Cardiac septum (tissue), 1 donor: ENCODE measurements at regions not wholly inside any gene's neighbourhood (a gene's known extent, or its start where the extent isn't known, plus 50 kb on each side); places are given as distances from the start of the nearest gene placed in this dataset.
"Not testable (repeated sequence)": the region's sequence is repeated elsewhere in the genome, so short reads cannot be mapped to it uniquely, and the experiment has no call there.

Experiments used
- DNase-seq: peaks from one replicate; pipeline ENCODE4 v3.0.0-alpha.2; 2020; ENCODE audit warnings: low spot score
- intact Hi-C: fragments of 100-400 bp; cut with DNase I; formaldehyde crosslinking; loops from one replicate; pipeline ENCODE4 v1.14.0; 2022
- donor health status: DM: no; HTN: no; CAD: no.

DNA sequence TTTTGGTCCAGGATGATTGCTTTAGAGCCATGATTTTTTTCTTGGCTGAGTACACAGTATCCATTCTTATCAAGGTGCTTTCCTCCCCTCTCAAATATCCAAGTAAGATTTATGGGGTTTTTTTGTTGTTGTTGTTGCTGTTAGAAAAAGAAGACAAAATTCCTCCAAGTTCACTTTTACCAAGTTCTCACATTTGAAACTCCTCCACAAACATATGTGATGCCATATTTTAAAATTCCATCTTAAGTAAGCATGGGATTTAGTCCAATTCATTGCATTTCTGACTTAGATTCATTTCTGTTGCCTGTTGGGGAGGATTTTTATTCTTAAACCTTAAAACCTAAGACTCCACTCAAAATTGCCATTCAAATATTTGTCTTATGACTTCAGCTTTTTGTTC lies 128.6 kb upstream of the SPATA12 start:
- intact Hi-C loops, result no loop called here

DNA sequence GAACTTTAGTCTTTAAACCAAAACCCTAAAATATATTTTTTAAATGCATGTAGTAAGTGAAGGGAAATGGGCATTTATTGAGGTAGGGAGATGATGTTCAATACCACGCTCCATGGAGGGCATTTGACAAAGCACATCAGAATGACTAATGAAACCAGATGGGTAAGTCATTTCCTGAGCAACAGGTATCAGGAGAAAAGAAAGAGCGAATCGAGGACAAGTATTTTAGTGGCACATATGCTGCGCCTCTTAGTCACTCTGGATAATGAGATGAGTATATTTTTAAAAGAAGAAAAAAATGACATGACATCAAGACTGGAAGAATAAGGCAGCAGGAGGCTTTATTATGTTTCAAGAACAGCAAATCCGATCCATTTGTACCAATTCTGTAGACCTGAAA lies 129.0 kb upstream of the ARHGEF3 start:
- no peak for DNase-seq
- intact Hi-C loops, result no loop called here

More for the DNA sequence above, 128.6 kb upstream of the SPATA12 start:
- DNase-seq, result no peak

DNA sequence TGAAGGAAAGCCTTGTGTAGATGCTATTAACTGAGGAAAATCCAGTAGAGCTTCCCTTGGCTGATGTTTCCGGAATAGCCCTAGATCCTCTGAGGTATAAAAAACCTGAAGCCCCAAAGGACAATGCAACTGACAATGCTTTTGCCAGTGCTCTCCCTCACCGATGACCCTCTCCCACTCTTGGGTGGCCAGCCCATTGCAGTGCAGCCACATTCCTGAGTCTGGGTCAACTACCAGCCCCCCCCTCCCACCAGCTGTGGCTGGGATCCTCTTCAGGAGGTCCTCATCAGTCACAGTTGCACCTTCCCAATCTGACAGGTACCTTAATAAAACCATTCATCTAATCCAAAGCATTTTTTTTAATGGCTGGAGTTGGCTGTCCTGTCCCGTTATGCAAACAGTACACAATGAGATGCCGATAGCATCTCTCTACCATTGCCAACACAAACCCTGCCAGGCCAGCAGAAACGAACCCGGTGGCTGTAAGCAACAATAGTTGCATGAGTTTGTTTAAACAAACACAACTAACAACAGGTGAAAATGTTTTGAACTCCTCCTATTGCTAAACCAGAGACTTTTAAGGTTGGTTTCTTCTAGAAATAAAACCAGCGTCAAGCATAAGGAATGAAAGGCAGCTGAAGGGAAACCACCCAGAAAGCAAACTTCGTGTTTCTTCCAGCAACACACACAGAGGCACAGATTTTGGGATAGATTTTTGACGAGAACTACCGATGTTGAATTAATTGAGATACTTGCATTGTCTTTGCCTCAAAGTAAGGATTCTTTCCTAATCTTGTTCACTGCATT lies 128.3 kb upstream of the ARHGEF3 start:
- no peak for DNase-seq
- intact Hi-C loops, result loop anchor here (5.0 kb wide), 1 partner anchor 57 kb away; no protein-coding TSS in a partner anchor

DNA sequence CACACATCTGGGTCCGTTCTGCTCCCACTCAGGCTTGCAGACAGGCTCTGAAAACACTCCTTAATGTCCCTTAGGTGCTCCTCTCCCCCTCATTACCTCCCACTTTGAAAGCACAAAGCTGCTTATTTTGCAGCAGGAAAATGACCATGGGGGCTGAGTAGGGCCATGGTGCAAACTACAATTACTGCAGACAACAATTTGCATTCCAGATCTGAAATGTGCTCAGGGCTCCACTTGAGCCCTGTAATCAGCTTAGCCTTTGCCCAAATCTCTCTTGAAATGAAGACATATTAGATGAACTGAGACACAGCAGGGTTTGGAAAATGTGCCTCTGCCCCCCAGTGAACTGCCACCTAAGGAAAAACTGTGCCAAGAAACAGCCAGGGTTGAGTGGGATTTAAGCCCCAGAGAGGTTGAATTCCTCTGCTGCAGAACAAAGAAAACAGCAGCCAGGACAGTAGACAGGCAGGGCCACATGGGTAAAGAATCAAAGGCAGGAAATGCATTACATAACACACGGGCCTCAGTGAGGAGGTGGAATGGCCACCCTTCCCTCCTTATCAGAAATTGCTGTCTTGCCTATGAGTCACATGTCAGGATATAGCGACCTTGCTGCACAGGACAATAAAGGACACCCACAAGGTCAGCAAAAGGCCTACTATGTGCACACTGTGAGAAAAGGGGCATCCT lies 126.8 kb upstream of the ARHGEF3 start:
- intact Hi-C loops, result loop anchor here (5.0 kb wide), 1 partner anchor 59 kb away; no protein-coding TSS in a partner anchor
- DNase-seq, result no peak

DNA sequence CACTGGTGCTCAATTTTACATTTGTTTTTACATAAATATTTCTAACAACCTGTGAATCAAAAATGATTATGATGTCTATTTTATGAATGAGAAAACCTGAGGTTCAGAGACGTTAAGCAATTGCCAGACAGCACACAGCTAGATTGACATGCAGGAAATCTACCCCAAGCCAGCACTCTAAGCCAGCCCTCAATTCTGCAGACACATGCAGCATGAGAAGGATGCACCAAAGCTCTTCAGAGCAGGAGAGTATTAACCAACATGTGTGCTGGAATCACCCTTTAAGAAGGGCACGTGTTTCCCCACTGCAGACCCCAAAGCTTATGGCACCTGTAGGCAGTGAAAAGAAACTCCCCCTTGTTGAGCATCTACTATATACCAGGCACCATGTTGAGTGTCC lies 126.1 kb upstream of the ARHGEF3 start:
- no peak for DNase-seq
- intact Hi-C loops, result loop anchor here (5.0 kb wide), 1 partner anchor 59 kb away; no protein-coding TSS in a partner anchor

DNA sequence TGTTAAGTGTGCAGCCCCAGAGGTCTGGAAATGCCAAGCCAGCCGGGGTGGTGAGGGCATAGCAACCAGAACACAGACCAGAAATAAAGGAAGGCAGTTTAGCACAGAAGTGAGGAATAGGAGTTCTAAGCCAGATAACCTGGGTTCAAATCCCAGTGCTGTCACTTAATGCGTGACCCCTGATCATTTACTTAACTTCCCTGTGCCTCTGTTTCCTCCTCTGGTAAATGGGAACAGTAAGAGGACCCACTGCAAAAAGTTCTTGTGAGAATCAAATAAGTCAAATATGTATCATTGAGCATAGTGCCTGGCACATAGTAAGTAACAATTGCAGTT lies 125.2 kb upstream of the ARHGEF3 start:
- DNase-seq, result no peak
- intact Hi-C loops, result loop anchor here (5.0 kb wide), 1 partner anchor 60 kb away; no protein-coding TSS in a partner anchor

DNA sequence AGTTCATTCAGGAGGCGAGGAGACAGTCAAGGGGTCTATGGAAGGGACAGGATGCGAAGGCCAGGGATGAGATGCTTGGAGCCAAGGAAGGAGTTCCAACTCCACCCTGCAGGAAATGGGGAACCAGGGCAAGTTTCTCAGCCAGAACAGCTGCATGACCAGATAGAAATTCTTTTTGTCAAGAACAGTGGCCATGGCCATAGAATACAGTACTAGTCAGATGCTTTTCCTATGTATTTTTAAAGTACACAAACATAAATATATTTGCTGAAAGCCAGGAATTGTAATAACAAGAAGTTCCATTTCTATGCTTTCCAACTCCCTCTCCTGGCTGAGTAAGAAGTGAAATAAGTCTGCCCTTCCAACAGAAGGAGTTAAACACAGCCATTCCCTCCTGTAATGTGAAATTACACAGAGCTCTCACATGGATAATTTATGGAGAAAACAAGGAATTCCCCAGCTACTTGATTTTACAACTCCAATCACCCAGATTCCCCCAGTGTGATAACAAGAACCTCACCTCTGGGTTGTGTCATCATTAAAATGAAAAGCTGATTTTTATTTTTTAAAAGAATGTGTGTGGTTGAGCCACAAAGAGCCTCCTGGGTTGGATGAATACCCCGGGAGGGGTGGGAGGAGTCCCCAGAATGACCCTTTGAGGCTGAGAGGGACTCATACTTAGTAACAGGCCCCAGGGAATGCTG lies 124.6 kb upstream of the ARHGEF3 start:
- intact Hi-C loops, result loop anchor here (5.0 kb wide), 1 partner anchor 61 kb away; no protein-coding TSS in a partner anchor
- DNase-seq, result no peak

DNA sequence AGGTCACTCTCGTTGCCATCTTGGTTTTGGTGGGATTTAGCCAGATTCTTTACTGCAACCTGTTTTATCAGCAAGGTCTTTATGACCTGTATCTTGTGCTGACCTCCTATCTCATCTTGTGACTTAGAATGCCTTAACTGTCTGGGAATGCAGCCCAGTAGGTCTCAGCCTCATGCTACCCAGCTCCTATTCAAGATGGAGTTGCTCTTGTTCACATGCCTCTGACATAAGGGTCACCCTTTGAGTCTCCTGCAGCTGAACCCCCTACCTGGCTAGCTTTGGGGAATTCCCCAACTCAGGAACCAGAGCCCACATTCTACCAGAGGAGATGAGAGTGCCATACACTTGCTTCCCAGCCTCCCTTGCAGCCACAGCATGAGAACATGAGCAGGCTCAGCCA lies 123.0 kb upstream of the ARHGEF3 start:
- not testable (repeated sequence) for DNase-seq

DNA sequence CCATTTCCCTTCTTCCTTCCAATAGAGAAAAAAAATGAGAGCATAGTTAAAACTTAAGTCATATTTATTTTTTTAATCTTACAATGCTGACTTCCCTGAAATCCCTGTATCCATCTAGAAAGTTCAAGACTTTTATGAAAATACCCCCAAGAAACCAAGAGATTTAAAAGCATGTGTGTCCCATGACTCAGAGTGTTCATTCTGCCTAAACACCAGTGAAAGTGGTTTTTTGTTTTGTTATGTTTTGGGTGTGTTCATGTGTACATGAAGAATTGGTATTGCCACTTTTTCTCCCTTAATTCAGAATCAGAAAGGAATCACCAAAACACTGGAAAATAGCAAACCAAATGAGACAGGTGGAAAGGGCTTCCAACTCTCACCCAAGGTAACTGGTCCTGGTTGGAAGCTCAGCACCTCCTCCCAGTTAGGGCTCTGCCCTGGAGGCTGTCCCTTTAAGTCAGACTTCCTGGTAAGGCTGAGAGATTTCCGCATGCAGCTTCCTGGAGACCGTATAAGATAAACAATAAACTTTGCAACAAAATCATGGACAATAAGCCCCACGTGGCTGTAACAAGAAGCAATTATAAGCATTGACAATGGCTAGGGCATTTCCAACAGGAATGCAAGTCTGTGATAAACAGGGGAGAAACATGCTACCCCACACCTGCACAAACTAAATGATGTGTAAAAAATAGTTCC lies 121.9 kb upstream of the ARHGEF3 start:
- intact Hi-C loops, result loop anchor here (2.0 to 5.0 kb wide), 2 partner anchors 45 to 121 kb away; partner anchors contain the start of gene ARHGEF3
- no peak for DNase-seq

More for the DNA sequence above, 123.0 kb upstream of the ARHGEF3 start:
- intact Hi-C loops, result loop anchor here (5.0 kb wide), 2 partner anchors 63 to 122 kb away; partner anchors contain the start of gene ARHGEF3

DNA sequence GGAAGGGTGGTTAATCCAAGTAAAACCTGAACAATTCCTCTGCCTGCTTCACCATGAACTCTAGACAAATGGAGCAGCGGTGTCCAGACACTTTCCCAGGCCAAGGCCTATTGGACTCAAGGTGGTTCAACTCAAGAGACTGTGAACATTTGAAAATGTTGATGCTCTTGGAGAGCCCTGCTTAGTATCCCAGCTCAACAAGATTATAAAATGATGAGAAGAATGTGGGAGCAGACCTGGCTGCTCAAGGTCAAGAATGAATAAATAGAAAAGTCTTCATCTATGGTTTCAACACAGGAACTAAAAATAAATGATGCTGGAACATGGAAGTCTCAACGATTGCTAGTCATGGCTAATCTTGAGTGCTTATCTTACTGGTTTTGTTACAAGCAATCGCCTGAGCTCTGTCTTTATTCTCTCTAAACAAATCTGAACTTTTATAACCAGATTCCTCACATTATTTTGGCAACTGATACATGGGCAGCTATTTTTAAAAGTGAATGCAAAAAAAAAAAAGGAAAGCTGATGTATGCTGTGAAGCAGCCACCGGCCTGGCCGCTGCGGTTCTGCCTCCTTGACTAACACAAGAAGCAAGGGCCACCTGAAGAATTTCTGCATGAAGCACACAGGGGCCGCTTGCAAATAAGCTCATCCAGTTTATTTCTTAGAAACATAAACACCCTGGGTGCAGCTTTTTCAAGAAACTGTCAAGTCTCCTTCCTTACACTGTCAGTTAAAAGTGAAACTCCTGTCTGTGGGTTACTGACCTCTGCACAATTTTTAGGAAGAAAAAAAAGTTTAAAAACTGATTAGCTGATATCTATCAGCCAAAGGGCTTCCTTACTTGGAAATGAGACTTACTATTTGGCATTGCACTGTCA lies 120.1 kb upstream of the ARHGEF3 start:
- intact Hi-C loops, result loop anchor here (2.0 to 5.0 kb wide), 2 partner anchors 43 to 120 kb away; partner anchors contain the start of gene ARHGEF3
- no peak for DNase-seq

DNA sequence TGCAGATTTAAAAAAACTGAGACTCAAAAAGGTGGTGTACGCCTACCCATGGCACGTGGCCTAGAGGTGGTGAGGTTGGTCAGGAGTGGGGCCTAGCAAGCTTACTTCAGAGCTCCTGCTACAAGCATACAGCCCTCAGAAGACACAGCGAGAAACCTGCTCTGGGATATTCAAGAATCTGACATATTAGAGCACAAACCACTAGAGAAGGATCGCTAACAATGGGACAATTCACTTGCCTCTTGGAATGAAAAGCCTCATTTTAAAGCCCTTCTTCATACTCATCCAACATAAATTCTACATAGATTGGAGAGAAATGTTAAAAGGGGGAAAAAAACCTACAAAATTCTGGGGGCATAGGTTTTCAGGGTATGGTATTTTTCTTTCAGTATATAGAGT lies 118.0 kb upstream of the ARHGEF3 start:
- DNase-seq, result no peak
- intact Hi-C loops, result loop anchor here (5.0 to 10.0 kb wide), 2 partner anchors 65 to 117 kb away; partner anchors contain the start of gene ARHGEF3

DNA sequence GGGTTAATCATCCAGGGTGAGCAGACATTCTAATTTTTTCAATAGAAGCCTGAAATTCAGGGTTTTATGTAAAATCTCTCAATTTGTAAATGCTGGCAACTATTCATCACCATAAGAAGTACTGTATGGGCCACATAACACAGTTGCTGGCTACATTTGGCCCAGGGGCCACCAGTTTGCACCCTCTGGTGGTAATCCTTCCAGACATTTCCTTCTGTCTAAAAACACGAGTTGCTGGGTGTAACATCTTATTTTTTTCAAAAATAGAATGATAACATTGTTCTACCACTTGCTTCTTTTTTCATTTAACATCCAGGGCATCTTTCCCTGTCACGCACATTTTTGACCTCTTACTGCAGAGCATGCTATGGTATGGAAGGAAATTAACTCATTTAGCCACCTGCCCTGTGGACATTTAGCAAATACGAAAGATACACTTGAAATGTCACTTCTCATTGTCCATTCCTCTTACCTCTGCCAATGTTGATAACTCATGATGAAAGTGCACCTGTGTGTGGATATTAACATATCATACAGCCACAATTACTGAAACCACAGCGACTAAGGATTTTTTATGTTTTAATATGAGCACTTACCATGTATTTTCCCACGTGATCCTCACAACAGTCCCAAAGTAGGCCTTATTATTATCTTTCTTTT lies 117.5 kb upstream of the ARHGEF3 start:
- intact Hi-C loops, result loop anchor here (10.0 kb wide), 1 partner anchor 64 kb away; no protein-coding TSS in a partner anchor
- no peak for DNase-seq

DNA sequence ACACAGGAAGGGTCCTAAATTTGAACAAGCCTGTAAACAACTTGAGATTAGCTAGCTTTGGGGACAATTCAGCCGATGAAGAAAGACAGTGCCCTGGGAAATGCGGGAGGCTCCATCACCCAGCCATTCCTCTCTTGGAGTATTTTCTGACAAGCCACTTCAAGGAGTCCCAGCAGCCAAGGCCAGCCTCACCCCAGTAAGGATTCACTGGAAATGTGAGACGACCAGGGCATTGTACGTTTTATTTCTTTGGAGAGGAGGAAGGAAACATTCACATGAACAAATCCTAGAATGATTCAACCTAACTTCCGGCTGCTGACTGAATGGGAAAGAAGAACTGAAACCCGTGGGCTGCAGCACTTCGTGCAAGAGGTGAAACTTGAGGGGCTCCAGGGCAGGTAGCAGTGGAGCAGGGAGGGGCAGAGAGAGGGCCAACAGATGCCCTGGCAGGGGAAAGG lies 116.4 kb upstream of the ARHGEF3 start:
- no peak for DNase-seq
- intact Hi-C loops, result loop anchor here (10.0 kb wide), 1 partner anchor 63 kb away; no protein-coding TSS in a partner anchor

DNA sequence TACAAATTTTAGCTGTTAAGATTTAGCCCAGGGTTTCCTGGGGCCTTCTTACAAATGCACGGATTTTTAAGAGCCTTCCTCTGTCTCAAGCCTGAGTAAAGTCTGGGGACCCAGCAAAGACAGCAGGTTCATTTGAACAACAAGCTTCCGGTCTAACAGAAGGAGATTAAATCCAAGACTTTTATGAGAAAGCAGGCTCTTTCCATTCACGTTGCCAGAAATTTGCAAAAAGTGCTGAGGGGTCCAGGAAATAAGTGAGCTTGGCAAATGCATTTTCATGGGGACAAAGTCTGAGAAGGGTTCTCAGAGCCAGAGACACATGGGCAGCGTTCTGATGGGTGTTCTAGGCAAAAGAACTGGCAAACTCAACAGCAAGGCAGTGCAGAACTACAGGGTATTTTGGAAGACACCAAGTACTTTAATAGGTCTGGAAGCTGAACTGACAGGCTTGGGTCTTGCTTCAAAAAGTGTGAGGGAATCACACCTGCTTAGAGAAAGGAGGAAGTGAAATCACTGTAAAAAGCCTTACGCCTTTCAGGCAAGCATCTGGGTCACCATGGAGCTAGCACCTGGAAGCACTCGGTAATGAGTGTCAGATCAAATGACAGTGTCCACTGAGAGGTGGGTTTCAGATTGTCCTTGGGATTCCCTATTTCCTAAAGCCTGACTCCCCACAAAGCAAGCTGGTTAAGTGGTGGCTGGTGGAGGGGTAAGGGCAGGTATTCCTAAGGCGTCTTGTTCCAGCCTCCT lies 115.8 kb upstream of the ARHGEF3 start:
- no peak for DNase-seq
- intact Hi-C loops, result loop anchor here (10.0 kb wide), 1 partner anchor 63 kb away; no protein-coding TSS in a partner anchor

DNA sequence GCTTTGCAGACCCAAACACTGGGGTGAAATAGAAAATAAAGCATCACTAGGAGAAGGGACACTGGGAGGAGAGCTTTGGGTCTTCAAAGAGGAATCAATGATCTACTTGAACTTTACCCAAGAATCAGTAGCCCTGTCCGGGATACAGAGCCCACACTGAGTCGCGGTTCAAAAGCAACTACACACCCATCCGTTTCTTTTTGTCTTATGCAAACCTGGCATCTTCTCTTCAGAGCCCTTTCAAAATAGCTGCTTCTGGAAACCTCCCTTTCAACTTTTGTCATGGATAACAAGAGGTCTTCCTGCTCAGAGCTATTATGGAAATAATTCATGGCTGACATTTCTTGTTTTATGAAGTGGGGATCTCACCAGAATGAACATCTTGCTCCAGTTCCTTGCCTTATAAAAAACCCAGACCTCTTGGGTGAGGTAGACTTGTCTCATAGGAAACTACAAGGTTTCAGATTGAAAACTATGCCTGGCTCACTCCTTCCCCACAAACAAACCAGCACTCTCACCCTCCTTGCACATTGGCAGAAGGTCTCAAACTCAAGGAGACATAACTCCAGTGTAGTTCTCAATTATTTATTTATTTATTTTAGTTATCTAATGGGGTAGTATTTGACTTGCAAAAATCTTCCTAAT lies 115.1 kb upstream of the ARHGEF3 start:
- DNase-seq, result no peak
- intact Hi-C loops, result loop anchor here (10.0 kb wide), 1 partner anchor 62 kb away; no protein-coding TSS in a partner anchor

DNA sequence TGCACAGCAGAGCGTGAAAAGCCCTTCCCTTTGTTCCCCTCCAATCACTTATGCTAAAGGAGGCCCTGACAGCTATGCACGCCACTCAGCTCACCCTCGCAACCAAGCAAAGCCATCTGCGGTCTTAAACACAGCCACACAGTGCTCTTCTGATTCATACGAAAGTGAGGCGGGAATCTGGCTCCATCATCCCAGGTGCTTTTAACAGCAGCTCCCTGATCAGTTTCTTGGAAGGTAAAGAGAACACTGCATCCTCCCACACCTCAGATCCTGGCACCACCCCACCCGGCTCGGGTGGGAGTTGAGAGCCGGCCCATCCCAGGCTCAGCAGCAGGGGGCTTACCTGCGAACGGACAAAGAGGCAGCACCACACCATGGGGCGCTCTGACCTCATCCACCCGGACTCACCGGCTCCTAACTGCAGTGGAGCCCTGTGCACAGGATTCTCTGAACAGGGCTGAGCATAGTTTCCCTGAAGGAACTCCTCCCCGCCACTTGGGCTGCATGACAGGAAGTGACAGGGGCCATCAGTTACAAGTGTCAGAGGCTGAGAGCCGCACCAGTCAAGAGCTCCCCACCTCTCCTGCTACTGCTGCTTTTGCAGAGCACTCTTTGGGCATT lies 114.3 kb upstream of the ARHGEF3 start:
- intact Hi-C loops, result loop anchor here (10.0 kb wide), 1 partner anchor 61 kb away; no protein-coding TSS in a partner anchor

More for the DNA sequence above, 114.3 kb upstream of the ARHGEF3 start:
- no peak for DNase-seq
